ENCODE measurements at regions not wholly inside any gene's neighbourhood (a gene's known extent, or its start where the extent isn't known, plus 50 kb on each side); places are given as distances from the start of the nearest gene placed in this dataset.
"Not testable (repeated sequence)": the region's sequence is repeated elsewhere in the genome, so short reads cannot be mapped to it uniquely, and the experiment has no call there.

GRCh38 chr13:104605435-104605834, 1539.2 kb upstream of the SLC10A2 start:
- intact Hi-C loops (cut with DNase I); DNase-seq (ENCODE audit: low spot score): not testable (repeated sequence)

GRCh38 chr13:104597546-104598180, 1531.4 kb upstream of the SLC10A2 start:
- DNase-seq (ENCODE audit: low spot score), result no peak
- intact Hi-C loops (cut with DNase I), result no loop called here

- intact Hi-C loops (cut with DNase I), result no loop called here
- no peak for DNase-seq (ENCODE audit: low spot score)
These were observed 1529.3 kb upstream of the SLC10A2 start for GRCh38 chr13:104595511-104595910.

GRCh38 chr13:104594806-104595205, 1528.6 kb upstream of the SLC10A2 start:
- no peak for DNase-seq (ENCODE audit: low spot score)
- intact Hi-C loops (cut with DNase I), result no loop called here

GRCh38 chr13:104593693-104594092, 1527.5 kb upstream of the SLC10A2 start:
- DNase-seq (ENCODE audit: low spot score), result no peak

GRCh38 chr13:104593251-104593576, 1527.0 kb upstream of the SLC10A2 start:
- DNase-seq (ENCODE audit: low spot score), result no peak
- intact Hi-C loops (cut with DNase I), result no loop called here

More at GRCh38 chr13:104593693-104594092, 1527.5 kb upstream of the SLC10A2 start:
- intact Hi-C loops (cut with DNase I), result no loop called here

- no peak for DNase-seq (ENCODE audit: low spot score)
- intact Hi-C loops (cut with DNase I), result no loop called here
These were observed 1526.5 kb upstream of the SLC10A2 start for GRCh38 chr13:104592545-104593250.

GRCh38 chr13:104592127-104592526, 1525.9 kb upstream of the SLC10A2 start:
- intact Hi-C loops (cut with DNase I), result no loop called here
- DNase-seq (ENCODE audit: low spot score), result no peak

GRCh38 chr13:104586051-104586746, 1520.0 kb upstream of the SLC10A2 start:
- no peak for DNase-seq (ENCODE audit: low spot score)
- intact Hi-C loops (cut with DNase I), result no loop called here

- intact Hi-C loops (cut with DNase I), result no loop called here
- DNase-seq (ENCODE audit: low spot score), result no peak
These were observed 1518.3 kb upstream of the SLC10A2 start for GRCh38 chr13:104584481-104584880.

GRCh38 chr13:104580931-104581330, 1514.7 kb upstream of the SLC10A2 start:
- intact Hi-C loops (cut with DNase I), result no loop called here
- no peak for DNase-seq (ENCODE audit: low spot score)

GRCh38 chr13:104577071-104577815, 1511.0 kb upstream of the SLC10A2 start:
- intact Hi-C loops (cut with DNase I), result no loop called here

GRCh38 chr13:104571893-104572229, 1505.6 kb upstream of the SLC10A2 start:
- intact Hi-C loops (cut with DNase I), result loop anchor here (5.0 kb wide), 1 partner anchor 1965 kb away; the partner anchor contains the start of gene EFNB2
- DNase-seq (ENCODE audit: low spot score), result no peak

More at GRCh38 chr13:104577071-104577815, 1511.0 kb upstream of the SLC10A2 start:
- DNase-seq (ENCODE audit: low spot score), result no peak

- intact Hi-C loops (cut with DNase I), result loop anchor here (5.0 kb wide), 1 partner anchor 1966 kb away; the partner anchor contains the start of gene EFNB2
- no peak for DNase-seq (ENCODE audit: low spot score)
These were observed 1505.1 kb upstream of the SLC10A2 start for GRCh38 chr13:104571161-104571892.

- no peak for DNase-seq (ENCODE audit: low spot score)
- intact Hi-C loops (cut with DNase I), result no loop called here
These were observed 1500.9 kb upstream of the SLC10A2 start for GRCh38 chr13:104567114-104567513.

GRCh38 chr13:104565888-104566287, 1499.7 kb upstream of the SLC10A2 start:
- intact Hi-C loops (cut with DNase I), result no loop called here
- DNase-seq (ENCODE audit: low spot score), result no peak

GRCh38 chr13:104553896-104554295, 1487.7 kb upstream of the SLC10A2 start:
- no peak for DNase-seq (ENCODE audit: low spot score)
- intact Hi-C loops (cut with DNase I), result no loop called here

GRCh38 chr13:104553186-104553585, 1487.0 kb upstream of the SLC10A2 start:
- intact Hi-C loops (cut with DNase I), result no loop called here
- DNase-seq (ENCODE audit: low spot score), result no peak

- intact Hi-C loops (cut with DNase I), result no loop called here
- no peak for DNase-seq (ENCODE audit: low spot score)
These were observed 1468.6 kb upstream of the SLC10A2 start for GRCh38 chr13:104534847-104535246.

Data from cardiac septum (tissue), 1 donor.